GM21423 (cell line): ENCODE measurements at regions not wholly inside any gene's neighbourhood (a gene's known extent, or its start where the extent isn't known, plus 50 kb on each side); places are given as distances from the start of the nearest gene placed in this dataset.

Source experiments
- ATAC-seq: cut with Tn5 transposase; IDR thresholded peaks from one replicate; pipeline ENCODE4 v1.9.1; 2021; ENCODE audit warnings: mild to moderate bottlenecking, moderate library complexity; ENCODE audit not compliant: unreplicated experiment

DNA sequence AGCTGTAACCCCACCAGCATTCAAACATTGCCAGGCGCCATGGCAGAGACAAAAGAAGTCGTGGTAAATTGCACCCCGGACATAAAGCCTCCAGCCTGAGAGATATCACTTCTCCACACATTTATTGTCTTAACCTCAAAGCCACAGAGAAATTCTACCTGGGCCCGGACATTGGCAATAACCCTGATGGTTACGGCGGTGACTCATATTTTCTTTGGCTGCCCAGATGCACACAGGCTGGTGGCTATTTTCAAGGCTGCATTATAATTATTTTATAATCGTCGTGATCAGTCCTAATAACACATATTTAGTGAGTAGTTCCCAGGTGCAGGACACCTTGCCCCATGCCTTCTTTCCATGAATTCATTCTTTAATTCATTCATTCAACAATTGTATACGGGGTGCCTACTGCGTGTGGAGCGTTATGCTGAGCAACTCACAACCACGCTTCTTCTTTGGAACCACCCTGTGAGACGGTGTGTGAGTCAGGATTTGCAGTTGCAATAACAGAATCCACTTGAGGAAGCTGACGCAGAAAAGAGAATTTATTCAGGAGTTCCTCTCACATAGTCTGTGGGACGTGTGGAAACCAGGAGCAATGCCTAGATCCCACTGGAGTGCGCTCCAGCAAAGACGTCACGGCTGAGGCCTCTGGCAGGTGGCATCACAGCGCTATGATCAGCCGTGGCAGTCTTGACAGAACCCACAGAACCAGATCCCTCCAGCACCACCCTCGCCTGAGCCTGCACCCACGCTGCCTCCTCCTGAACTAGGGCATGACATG is 245.7 kb downstream of the FOXL1 start:
- no peak for ATAC-seq

DNA sequence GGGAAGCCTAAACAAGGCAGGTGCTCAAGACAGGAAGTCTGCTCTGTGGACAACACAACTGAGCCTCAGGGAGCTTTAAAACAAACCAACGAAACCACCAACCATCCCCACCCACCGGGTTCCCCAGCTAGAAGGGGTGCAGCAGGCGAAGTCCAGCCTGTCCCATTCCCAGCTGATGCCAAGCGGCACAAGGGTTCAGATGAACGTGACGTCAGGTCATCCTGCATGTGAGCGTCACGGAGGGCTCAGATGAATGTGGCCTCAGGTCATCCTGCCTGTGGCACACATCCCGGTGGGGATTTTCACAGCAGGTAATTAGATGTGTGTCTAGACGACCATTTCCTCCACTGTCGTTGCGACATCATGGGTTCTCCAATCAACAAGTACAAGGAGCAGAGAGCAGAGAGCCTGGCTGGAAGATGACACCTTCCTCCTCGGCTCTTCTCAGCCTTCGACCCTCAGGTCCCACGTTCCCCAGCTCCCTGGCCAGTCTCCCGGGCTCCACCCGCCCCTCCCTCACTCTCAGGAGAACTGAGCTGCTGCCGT is 246.5 kb downstream of the FOXL1 start:
- ATAC-seq = no peak

DNA sequence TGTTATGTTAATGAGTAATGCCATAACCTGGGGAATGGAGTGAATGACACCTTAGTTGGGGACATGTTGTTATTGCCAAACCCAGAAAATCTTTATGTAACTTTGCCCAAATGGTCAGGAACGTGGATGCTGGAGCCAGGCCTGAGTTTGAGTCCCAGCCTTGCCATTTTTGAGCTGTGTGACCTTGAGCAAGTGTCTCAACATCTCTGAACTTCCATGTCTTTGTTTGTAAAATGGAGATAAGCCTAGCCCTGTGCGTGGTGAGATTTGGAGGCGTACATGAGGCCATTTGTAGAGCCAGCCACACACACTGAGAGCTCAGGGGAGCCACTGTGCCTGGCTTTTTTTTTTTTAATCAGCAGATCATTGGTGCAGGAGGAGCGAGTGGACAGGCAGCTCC is 247.3 kb downstream of the FOXL1 start:
- no peak for ATAC-seq

DNA sequence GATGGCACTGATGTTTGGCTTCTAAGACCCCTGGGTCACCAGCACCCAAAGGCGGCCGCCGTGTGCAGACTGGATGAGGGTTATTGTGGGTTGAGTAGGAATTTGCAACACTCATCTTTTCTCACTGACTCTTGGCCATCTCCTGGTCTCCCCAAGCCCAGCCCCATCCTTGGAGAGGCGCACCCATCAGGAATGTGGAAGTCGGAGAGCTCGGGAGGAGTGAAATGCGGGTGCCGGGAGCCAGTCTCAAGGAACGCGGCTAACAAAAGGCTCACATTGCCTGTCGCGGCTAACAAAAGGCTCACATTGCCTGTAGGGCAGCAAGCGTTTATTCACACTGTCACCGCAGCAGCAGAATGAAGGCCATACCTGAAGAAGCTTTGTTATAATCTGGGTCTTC is 248.6 kb downstream of the FOXL1 start:
- ATAC-seq = no peak

DNA sequence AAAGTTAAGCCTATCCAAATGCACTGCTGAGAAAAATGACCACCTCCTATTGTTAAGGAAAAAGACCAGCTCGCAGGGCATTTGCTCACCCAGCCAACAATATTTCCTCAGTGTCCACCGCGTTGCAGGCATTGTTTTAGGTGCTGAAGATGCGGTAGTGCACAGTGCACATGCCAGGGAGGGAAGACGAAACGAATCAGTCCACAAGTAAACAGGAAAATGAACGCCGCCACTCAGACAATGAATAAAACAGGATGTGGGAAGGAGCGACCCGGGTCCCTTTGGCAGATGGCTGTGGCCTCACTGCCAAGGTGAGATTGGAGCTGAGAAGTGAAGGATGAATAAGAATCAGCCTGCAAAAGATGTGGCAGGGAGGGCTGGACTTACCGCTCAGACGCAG is 249.2 kb downstream of the FOXL1 start:
- no peak for ATAC-seq

DNA sequence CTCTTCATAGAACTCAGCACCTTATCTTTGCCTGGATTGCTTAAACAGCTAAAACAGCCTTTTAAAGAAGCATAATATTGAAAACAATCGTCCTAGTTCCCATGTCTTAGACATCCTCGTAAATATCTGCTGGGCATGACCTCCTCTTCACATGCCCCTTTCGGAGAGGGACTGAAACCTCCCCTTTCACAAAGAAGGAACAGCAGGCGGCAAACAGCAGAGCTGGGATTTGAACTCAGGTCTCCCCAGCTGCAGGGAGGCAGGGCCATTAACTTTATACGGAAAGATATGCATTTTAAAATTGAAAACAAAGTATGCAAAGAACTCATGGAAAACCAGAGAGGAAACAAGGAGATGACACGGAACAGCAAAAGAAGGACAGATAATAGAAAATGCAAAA is 249.9 kb downstream of the FOXL1 start:
- no peak for ATAC-seq

DNA sequence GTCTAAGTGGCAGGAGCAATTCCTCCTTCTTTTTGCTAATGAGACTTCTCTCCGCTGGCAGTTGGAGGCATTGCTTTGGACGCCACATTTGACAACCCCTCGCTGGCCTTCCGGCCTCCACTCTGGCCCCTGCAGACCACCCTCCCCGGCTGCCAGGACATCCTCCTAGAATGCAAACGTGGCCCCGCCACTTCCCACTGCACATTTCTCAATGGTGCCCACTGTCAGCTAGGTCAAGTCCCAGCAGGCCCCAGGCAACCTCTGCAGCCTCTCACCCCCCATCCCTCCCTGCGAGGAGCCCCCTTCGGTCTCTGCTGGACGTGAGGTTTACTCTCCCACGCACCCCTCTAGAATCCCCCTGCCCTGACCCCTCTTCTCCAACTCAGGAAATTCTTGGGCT is 250.3 kb downstream of the FOXL1 start:
- ATAC-seq = no peak

DNA sequence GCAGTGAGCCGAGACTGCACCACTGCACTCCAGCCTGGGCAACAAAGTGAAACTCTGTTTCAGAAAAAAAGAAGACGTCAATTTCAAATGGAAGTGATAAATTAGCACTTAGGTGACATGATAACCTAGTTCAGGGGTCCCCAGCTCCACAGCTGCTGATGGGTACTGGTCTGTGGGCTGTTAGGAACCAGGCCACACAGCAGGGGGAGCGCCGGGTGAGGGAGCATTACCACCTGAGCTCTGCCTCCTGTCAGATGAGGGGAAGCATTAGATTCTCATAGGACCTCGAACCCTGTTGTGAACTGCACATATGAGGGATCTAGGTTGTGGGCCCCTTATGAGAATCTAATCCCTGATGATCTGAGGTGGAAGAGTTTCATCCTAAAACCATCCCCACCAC is 253.0 kb downstream of the FOXL1 start:
- ATAC-seq = no peak

DNA sequence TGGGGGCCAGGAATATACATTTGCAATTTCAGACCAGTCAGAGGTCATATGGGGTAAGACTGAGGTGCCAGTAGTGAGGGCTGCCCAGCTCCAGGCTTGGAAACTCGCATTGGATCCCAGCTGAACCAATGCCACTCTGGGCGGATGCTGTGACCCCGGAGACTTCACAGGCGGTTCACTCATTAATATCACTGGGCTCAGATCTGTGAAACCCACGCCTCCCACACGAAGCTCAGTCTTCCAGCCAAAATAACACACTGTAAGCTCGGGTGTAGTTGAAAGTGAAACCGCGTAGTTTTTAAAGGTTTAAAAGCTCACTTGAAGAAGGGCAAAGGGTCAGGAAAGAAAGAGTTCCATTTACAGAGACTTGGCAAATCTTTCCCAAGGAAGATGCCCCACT is 254.8 kb downstream of the FOXL1 start:
- ATAC-seq = no peak

DNA sequence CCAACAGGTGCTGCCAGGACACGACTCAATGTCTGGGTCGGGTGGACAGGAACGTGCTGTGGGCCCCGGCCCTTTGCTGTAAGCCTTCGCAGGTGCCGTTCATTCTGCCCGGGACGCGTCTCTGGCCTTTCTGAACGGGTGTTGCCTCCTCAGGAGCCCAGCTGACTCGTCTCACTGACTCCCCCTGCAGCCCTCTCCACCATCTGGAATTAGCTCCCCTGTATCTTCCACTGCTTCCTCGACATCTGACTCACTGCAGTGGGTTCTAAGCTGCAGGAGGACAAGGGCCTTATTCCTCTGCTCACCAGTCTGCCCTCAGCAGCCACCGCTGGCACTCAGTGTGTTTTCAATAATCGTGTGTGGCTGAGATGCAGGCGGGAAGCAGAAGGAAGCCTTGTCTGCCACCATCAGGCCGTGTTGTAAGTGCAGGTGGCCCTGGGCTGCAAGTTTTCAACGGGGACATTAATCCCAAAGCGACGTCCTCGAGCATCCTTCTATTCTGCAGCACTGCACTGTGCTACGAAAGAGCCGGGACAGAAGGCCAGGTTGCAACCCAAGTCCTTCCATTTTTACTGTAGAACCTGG is 256.2 kb downstream of the FOXL1 start:
- ATAC-seq = no peak

DNA sequence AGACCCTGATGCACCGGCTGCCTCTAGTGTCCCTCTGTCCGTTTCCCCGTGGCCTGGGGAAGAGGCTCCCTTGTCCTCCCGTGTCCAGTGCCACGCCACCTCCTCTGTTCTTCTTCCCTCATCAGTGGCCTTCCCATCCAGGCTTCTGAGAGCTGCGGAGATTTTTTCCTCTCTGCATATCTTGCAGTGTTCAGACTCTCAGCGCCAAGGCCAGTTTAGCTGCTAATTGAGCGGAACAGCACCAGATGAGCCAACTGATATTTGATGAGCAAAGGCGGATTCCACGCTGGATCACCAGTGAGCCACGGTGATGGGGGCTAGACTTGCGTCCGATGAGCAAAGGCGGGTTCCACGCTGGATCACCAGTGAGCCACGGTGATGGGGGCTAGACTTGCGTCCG is 257.6 kb downstream of the FOXL1 start:
- no peak for ATAC-seq

DNA sequence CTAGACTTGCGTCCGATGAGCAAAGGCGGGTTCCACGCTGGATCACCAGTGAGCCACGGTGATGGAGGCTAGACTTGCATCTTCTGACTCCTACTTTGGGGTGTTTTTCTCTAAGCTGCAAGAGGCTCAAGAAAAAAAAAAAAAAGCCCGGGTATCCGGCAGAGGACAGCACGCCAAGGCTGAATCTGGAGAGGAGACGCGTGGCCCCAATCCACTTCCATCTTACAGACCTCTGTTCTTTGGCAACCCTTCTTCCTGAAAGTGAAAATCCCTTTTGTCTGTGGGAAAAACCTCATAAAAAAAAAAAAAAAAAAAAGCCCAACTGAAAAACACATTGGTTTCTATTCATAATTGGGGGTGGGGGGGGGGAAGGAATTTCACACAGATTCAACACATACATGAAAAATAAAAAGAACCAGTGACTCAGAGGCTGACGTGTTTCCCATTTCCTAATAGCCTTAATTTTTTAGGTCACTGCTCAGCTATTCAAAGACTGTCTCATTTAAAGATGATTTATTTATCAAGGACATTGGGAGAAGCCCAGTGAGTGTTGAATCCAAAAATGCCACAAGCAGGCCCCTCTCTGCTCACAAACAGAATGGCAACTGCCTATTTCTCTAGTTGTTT is 258.3 kb downstream of the FOXL1 start:
- no peak for ATAC-seq

DNA sequence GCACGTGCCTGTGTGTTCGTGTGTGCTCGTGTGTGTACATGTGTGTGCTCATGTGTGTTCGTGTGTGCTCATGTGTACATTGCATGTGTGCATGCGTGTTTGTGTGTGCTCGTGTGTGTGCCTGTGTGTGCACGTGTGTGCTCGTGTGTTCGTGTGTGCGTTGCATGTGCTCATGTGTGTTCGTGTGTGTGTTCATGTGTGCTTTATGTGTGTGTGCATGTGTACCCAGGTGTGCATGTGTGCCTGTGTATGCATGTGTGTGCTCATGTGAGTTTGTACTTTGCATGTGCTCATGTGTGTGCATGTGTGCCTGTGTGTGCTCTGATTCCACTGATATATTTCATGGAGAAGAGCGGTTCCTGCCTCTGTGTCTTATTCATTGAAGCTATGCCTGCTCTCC is 265.5 kb downstream of the FOXL1 start:
- no peak for ATAC-seq

DNA sequence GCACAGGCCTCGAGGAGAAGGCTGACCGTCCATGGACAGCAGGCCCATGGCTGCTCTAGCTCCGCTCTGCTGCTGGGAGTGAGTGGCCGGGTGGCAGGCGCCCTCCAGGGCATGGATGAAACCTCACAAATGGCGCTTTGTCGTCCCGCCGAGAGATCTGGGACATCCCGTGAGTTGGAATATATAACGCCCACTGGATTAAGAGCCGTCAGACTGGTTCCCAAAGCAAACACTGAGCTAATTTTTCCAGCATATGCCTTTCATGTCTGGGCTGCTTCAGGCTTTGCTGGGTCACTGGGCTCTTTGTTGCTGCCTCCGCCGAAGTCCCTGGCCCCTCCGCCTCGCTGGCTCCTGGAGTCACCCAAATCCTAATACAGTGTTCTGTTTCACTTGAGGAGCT is 266.3 kb downstream of the FOXL1 start:
- ATAC-seq = no peak

DNA sequence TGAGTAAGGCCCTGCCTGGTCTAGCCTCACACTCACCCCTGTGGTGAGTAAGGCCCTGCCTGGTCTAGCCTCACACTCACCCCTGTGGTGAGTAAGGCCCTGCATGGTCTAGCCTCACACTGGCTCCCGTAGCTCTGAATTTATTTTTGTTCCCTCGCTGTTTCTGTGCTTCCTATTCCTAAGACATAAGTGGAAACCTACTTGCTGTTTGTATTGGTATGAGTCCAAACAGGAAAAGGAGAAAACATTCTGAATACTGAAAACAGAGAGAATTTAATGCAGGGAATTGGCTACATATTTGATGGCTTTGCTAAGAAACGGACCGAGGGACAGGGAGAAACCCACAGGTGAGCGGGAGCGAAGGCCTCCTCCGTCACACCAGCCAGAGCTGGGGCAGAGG is 267.8 kb downstream of the FOXL1 start:
- ATAC-seq = no peak

DNA sequence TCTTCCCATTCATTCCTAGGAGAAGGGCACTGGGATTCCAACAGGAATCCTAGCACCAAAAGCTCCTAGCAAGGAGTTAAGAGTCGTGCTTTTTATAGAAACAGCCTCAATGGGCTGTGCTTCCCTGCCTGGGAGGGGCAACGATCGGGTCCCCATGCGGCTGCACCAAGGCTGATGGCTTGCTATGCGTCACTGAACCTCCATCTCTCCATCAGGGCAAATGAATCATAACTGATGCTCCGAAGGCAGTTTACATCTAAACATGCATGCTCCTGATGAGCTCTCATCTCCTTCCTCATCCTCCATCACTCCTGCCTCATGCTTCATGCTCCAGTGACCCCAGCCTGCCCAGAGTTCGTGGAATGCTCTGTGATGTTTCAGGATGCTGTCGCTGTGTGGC is 270.5 kb downstream of the FOXL1 start:
- no peak for ATAC-seq

DNA sequence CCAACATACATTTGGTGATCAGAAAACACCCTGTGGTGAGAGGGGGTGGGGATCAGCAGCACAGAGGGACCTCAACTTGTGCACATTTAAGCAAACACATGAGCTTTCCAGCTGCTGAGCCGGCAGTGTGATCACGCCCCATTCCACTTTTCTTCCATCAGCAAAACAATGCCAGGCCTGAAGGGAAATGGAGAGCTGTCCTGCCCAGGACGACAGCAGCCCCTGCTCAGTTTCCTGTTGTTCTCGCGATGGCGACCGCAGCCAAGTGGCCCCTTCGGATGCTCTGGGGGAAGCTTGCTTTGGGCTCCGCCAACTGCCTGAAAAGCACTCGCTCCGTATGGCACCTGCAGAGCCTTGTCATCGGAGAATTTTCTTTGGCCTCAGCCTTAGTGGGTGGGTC is 272.3 kb downstream of the FOXL1 start:
- ATAC-seq = no peak

DNA sequence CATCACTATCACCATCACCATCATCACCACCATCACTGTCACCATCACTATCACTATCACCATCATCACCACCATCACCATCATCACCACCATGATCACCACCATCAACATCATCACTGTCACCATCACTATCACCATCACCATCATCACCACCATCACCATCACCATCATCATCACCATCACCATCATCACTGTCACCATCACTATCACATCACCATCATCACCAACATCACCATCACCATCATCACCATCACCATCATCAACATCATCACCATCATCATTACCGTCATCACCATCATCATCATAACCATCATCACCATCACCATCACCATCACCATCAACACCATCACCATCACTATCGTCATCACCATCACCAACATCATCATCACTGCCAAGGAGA is 273.8 kb downstream of the FOXL1 start:
- no peak for ATAC-seq

DNA sequence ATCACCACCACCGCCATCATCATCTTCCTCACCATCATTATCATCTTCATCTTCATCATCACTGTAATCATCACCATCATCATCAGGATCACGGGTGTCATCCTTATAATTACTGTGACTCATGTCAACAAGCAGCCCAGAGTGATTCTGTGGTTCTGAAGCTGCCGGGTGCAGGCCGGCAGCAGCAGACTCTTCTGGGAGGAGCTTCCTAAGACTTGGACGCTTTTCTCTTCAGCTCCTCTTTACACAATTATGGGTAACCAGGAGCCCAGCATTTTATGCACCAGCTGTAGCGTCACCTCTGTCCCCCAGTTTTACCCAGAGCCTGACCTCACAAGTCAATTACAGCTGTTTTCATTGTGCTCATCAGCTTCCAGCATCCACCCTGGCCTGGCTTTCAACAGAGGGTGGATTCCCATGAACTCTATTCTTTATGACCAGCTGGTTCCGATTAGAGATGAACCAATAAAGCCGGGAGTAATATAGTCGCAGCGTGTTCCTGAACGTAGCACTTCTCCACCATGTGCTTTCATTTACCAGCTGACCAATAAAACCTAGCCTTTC is 275.8 kb downstream of the FOXL1 start:
- no peak for ATAC-seq

DNA sequence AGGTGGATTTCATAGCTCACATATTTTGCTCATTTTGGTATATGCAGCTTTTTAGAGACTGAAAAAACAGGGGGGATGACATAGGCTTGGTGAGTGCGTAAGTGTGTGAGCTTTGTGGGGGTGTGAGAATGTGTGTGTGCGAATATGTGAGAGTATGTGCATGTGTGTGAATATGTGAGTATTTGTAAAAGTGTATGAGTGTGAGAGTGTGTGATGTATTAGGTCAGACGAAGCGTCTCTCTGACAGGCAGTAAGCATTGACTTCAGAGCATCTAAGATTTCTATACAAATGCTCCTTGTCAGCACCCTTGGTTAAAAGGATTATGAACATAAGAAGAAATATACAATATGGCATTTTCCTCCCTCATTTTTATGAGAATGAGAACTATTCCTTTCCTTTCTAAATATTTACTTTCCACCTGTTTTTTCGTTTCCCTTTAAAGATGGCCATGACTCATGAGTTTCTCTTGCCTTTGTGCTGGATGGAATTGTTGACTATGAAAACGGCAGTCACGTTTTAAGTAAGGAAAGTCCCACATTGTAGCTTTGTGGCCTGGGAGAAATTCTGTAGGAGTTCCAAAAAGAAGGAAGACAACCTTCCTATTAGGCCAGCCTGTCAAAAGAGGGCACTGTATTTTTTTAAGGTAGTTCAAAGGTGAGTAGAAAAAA is 276.4 kb downstream of the FOXL1 start:
- ATAC-seq = no peak

DNA sequence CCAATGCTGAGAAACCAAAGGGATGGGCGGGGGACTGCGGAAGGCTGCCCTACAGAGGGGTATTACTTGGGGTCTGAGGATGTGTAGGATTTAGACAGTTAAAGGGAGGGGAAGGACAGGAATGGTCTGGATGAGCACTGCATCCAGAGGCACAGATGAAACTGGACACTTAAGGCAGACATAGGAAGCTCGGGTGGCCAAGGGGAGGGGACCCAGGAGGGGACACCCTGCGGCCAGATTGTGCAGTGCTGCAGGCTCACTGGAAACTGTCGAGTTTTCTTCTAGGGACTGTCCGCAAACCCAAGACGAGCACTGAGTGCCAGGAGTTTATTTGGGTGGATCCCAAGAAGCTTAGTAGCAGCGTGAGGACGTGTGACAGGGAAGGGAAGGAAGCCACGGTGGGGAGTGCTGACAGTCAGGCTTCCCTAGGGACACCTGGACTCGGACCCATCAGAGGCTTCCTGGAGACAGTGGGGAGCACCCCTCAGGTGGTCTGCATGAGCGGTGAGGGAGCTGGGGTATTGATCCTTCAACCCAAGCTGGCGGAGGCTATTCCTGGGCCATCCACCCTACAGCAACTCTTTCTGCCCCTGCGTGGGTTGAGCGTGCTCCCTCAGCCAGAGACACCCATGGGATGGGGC is 278.7 kb downstream of the FOXL1 start:
- ATAC-seq = no peak
